Glutamatergic neuron (in vitro differentiated cells): ENCODE measurements at regions not wholly inside any gene's neighbourhood (a gene's known extent, or its start where the extent isn't known, plus 50 kb on each side); places are given as distances from the start of the nearest gene placed in this dataset.

ENCODE experiments used
- DNase-seq: peaks from one replicate; pipeline ENCODE4 v3.0.0; 2022
- H3K27ac Mint-ChIP-seq: one replicate; pipeline ENCODE4 v1.8.0; 2020; ENCODE audit warnings: mild to moderate bottlenecking, mixed read lengths, inconsistent platforms; ENCODE audit not compliant: unreplicated experiment
- H3K27me3 Mint-ChIP-seq: one replicate; pipeline ENCODE4 v1.8.0; 2020; ENCODE audit warnings: mild to moderate bottlenecking, moderate library complexity, mixed read lengths, inconsistent platforms; ENCODE audit not compliant: unreplicated experiment
- H3K36me3 Mint-ChIP-seq: one replicate; pipeline ENCODE4 v1.8.0; 2020; ENCODE audit warnings: mild to moderate bottlenecking, mixed read lengths, inconsistent platforms; ENCODE audit not compliant: unreplicated experiment
- H3K4me1 Mint-ChIP-seq: one replicate; pipeline ENCODE4 v1.8.0; 2020; ENCODE audit warnings: mild to moderate bottlenecking, low read depth, mixed read lengths, inconsistent platforms; ENCODE audit not compliant: unreplicated experiment
- H3K4me3 Mint-ChIP-seq: one replicate; pipeline ENCODE4 v1.8.0; 2020; ENCODE audit warnings: mild to moderate bottlenecking, mixed read lengths, inconsistent platforms; ENCODE audit not compliant: unreplicated experiment
- H3K9me3 Mint-ChIP-seq: one replicate; pipeline ENCODE4 v1.8.0; 2020; ENCODE audit warnings: mild to moderate bottlenecking, moderate library complexity, mixed read lengths, inconsistent platforms; ENCODE audit not compliant: unreplicated experiment
- CTCF ChIP-seq: fragments of 200-600 bp; sonication (generic); IDR thresholded peaks from one replicate; pipeline ENCODE4 v1.5.0; 2021; ENCODE audit not compliant: partially characterized antibody, unreplicated experiment

DNA sequence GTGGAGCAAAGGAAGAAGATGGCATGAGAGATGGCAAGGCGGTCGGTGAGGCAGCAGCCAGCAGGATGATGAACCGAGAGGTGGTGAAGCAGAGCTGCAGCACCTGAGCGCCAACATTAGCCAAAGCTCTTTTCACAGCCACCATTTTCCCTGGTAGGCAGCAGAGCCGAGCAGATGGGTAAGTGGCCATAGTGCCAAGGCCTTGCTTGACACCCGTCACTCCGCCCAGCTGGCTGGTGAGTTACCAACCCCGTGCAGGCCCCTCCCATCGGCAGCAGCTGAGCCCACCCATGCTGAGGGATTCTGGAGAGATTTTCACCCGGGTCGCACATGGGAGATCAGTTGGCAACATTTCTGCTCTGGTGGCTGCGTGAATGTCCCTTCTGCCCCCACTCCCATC, 647.7 kb downstream of the PTPRU start:
- Mint-ChIP-seq H3K36me3 (no peaks in the 10 kb centered on the region), H3K9me3 (no peaks in the 10 kb centered on the region), H3K27ac (no peak overlapping the region), H3K27me3 (no peaks in the 10 kb centered on the region), H3K4me3 (no peak overlapping the region), H3K4me1 (no peaks in the 10 kb centered on the region)
- TF ChIP-seq CTCF, result no peak
- DNase-seq, result no peak

DNA sequence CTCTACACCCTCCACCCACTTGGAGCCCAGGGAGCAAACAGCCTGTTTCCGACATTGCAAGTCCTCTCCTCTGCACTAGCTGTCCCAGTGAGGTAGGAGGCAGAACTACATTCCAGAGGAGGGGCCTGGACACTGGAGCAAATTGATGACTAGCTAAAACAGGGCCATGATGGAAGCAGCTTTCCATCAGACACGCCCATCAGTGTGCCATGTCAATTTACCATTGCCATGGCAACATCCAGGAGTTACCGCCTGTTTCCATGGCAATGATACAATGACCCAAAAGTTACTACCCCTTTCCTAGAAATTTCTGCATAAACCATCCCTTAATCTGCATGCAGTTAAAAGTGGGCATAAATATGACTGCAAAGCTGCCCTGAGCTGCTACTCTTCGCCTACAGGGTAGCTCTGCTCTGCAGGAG, 647.1 kb downstream of the PTPRU start:
- DNase-seq, result no peak
- Mint-ChIP-seq H3K27ac (no peak overlapping the region), H3K9me3 (no peaks in the 10 kb centered on the region), H3K4me1 (no peaks in the 10 kb centered on the region), H3K27me3 (no peaks in the 10 kb centered on the region), H3K4me3 (no peak overlapping the region), H3K36me3 (no peaks in the 10 kb centered on the region)
- TF ChIP-seq CTCF, result no peak

DNA sequence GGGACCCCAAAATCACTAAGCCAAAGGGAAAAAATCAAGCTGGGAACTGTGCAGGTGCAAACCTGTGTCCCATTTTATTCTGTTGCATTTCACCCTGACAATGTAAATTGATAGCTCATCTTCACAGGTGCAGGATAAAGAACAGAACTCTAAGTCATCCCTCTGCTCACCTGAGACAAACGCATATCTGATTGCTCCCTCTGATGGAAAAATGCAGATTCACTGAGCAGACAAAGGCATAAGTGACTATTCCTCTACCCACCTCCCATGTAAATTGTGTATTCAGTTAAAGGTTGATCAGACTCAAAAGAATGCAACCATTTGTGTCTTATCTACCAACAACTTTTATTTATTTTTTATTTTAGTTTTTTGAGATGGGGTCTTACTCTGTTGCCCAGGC, 644.2 kb downstream of the PTPRU start:
- H3K36me3 Mint-ChIP-seq, result no peaks in the 10 kb centered on the region
- no peaks in the 10 kb centered on the region for H3K27me3 Mint-ChIP-seq
- H3K4me3 Mint-ChIP-seq, result no peak overlapping the region
- no peaks in the 10 kb centered on the region for H3K9me3 Mint-ChIP-seq
- TF ChIP-seq CTCF, result no peak
- H3K27ac Mint-ChIP-seq, result no peak overlapping the region
- DNase-seq, result no peak
- no peaks in the 10 kb centered on the region for H3K4me1 Mint-ChIP-seq

DNA sequence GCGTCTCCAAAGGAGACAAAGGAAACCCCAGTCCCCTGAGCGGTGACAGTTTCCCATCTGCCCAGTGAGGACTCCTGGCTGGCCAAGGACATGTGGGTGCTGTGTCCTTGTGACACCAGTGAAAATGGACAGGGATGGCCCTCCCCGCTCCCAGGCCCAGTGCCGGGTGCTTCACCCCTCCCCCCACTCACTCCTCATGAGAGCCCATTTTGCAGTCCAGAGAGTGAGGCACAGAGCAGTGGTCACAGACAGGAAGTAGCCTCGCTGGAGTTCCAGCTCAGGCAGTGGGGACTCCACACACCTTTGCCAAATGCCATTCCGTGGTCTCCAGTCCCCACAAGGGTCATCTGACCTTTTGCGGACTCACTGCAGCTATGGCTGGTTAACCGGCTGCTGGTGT, 642.9 kb downstream of the PTPRU start:
- no peak overlapping the region for H3K4me3 Mint-ChIP-seq
- H3K9me3 Mint-ChIP-seq, result peaks cover 2% of the 10 kb centered on the region
- no peak overlapping the region for H3K27ac Mint-ChIP-seq
- TF ChIP-seq CTCF, result no peak
- no peaks in the 10 kb centered on the region for H3K36me3 Mint-ChIP-seq
- no peak for DNase-seq
- no peaks in the 10 kb centered on the region for H3K4me1 Mint-ChIP-seq
- H3K27me3 Mint-ChIP-seq, result no peaks in the 10 kb centered on the region

DNA sequence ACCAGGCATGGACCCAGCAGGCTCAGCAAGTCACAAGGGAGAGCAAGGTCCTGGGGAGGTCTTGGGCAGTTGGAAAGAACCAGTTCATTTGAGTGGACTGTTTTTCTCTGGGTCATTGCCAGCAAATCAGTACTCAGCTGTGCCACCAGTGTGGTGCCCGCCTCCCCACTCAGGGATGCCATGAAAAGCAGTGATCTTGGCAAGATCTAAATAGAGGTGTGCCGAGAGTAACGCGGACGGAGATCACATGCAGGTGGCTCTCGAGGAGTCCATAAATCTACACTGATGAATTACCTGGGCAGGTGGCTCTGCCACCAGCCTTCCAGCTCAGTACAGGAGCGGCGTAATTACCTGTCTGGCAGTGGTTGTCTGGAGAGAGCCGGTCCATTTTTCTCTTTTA, 642.2 kb downstream of the PTPRU start:
- Mint-ChIP-seq H3K4me1 (no peaks in the 10 kb centered on the region), H3K9me3 (peaks cover 2% of the 10 kb centered on the region), H3K36me3 (no peaks in the 10 kb centered on the region), H3K27me3 (no peaks in the 10 kb centered on the region), H3K27ac (no peak overlapping the region), H3K4me3 (no peak overlapping the region)
- no peak for DNase-seq
- no peak for TF ChIP-seq CTCF
